Gastroesophageal sphincter (tissue), 4 donors: ENCODE measurements at regions not wholly inside any gene's neighbourhood (a gene's known extent, or its start where the extent isn't known, plus 50 kb on each side); places are given as distances from the start of the nearest gene placed in this dataset.
A peak's percentile ranks its signal among the peaks of the same experiment; 100 is the strongest.

Experiments
- ATAC-seq: fragments of 150-250 bp; one replicate; pipeline ENCODE4 v1.9.1; 2016; ENCODE audit warnings: mild to moderate bottlenecking, moderate library complexity
- H3K27ac ChIP-seq, 4 donors: fragments of 200-600 bp; sonication (generic) in 3 of 4; 1 replicate in 3 of 4; 2 replicates in 1 of 4; pipeline ENCODE4 v1.5.1; 2016 to 2019
- H3K27me3 ChIP-seq: fragments of 200-600 bp; sonication (generic); one replicate; pipeline ENCODE4 v1.5.1; 2019
- H3K36me3 ChIP-seq, 2 donors: fragments of 200-600 bp; sonication (generic); one replicate each; pipeline ENCODE4 v1.5.1; 2019; ENCODE audit warnings: control low read depth in 1 of 2
- H3K4me1 ChIP-seq, 3 donors: fragments of 200-600 bp; sonication (generic); 1 replicate in 2 of 3; 2 replicates in 1 of 3; pipeline ENCODE4 v1.5.1; 2016 to 2019; ENCODE audit warnings: control low read depth in 2 of 3
- H3K4me3 ChIP-seq, 2 donors: fragments of 200-600 bp; sonication (generic); one replicate each; pipeline ENCODE4 v1.5.1; 2019; ENCODE audit warnings: mild to moderate bottlenecking in 1 of 2, moderate library complexity in 1 of 2
- H3K9me3 ChIP-seq, 3 donors: fragments of 200-600 bp; sonication (generic); one replicate each; pipeline ENCODE4 v1.5.1; 2017 to 2019; ENCODE audit warnings: control low read depth in 2 of 3
- EP300 ChIP-seq: sonication (generic); formaldehyde crosslinking; IDR thresholded peaks from one replicate; pipeline ENCODE4 v1.6.1; 2017; ENCODE audit warnings: antibody characterized with exemption, mild to moderate bottlenecking
- POLR2A ChIP-seq, 2 donors: fragments of 450-650 bp; IDR thresholded peaks; one replicate each; pipeline ENCODE4 v1.6.1; 2017; ENCODE audit warnings: antibody characterized with exemption in 2 of 2, mild to moderate bottlenecking in 2 of 2, moderate library complexity in 1 of 2
- POLR2AphosphoS5 ChIP-seq: sonication (generic); formaldehyde crosslinking; IDR thresholded peaks from one replicate; pipeline ENCODE4 v1.6.1; 2017; ENCODE audit warnings: antibody characterized with exemption
- WGBS, 2 donors: methylation state at CpG; one replicate each; pipeline ENCODE4 v1.1.5; 2018; ENCODE audit warnings: low coverage in 1 of 2; 5-methylcytosine and 5-hydroxymethylcytosine counted together
- TF ChIP-seq, protein P1 (sequence below), 4 experiments: fragments of 200-600 bp in 2 of 4; fragments of 450-650 bp in 2 of 4; sonication (generic) in 1 of 4; IDR thresholded peaks; one replicate each; pipeline ENCODE4 v1.5.1; 2017 to 2019; ENCODE audit warnings: antibody characterized with exemption in 4 of 4, mild to moderate bottlenecking in 2 of 4, moderate library complexity in 2 of 4

DNA sequence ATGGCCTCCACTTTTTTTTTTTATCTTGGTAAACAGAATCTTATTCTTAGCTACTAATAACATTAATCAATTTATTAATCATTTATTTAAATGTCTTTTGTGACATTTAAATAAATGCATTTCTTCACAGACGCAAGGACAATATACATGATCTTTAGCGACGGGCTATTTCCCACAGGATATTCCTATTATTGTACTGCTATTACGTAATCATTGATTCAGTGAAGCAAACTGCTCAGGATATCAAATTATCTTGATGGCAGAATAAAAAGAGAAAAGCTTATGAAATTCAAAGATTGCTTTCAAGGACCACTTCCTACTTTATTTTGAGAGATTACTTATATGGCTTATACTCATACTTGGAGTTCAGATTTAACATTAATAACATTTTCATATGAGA is 114.1 kb downstream of the FAM9B start:
- 81 to 88% methylated on average over 4 of the region's 4 CpGs for WGBS, 2 donors
- Histone ChIP-seq H3K36me3 (no peaks in the 10 kb centered on the region), H3K9me3 (no peaks in the 10 kb centered on the region), H3K27me3 (no peaks in the 10 kb centered on the region), H3K4me3 (no peak overlapping the region), H3K4me1 (peaks cover 0 to 6% (median 0%) of the 10 kb centered on the region in 3 donors), H3K27ac (no peak overlapping the region)
- TF ChIP-seq POLR2AphosphoS5: no peak
- ATAC-seq: no peak

DNA sequence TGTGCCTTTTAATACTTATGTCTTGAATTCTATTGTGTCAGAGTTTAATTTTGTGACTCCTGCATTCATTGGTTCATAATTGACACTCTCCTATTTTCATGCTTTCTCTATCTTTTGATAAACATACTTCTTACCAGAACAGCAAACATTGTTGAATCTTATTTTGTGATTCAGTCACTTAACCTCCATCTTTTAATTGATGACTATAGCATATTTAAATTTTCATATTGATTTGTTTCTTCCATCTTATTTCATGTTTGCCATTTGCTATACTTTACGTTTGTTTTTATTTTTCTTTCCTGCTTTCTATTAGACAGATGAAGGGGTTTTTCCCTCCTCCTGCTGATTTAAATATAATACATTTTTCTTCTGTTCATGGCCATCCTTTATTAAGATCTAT is 115.5 kb upstream of the FAM9A start:
- WGBS, 2 donors: 57 to 67% methylated on average over 1 of the region's 1 CpG
- Histone ChIP-seq H3K27ac (no peak overlapping the region), H3K27me3 (no peaks in the 10 kb centered on the region), H3K4me3 (no peak overlapping the region), H3K36me3 (no peaks in the 10 kb centered on the region), H3K9me3 (no peaks in the 10 kb centered on the region), H3K4me1 (peaks cover 0 to 22% (median 0%) of the 10 kb centered on the region in 3 donors)
- TF ChIP-seq POLR2A (IDR thresholded peaks at IDR 0.05) (no peak), POLR2AphosphoS5 (no peak), EP300 (no peak)
- TF ChIP-seq, protein P1, sequence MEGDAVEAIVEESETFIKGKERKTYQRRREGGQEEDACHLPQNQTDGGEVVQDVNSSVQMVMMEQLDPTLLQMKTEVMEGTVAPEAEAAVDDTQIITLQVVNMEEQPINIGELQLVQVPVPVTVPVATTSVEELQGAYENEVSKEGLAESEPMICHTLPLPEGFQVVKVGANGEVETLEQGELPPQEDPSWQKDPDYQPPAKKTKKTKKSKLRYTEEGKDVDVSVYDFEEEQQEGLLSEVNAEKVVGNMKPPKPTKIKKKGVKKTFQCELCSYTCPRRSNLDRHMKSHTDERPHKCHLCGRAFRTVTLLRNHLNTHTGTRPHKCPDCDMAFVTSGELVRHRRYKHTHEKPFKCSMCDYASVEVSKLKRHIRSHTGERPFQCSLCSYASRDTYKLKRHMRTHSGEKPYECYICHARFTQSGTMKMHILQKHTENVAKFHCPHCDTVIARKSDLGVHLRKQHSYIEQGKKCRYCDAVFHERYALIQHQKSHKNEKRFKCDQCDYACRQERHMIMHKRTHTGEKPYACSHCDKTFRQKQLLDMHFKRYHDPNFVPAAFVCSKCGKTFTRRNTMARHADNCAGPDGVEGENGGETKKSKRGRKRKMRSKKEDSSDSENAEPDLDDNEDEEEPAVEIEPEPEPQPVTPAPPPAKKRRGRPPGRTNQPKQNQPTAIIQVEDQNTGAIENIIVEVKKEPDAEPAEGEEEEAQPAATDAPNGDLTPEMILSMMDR (IDR thresholded peaks at IDR 0.05): no peak
- ATAC-seq: no peak

DNA sequence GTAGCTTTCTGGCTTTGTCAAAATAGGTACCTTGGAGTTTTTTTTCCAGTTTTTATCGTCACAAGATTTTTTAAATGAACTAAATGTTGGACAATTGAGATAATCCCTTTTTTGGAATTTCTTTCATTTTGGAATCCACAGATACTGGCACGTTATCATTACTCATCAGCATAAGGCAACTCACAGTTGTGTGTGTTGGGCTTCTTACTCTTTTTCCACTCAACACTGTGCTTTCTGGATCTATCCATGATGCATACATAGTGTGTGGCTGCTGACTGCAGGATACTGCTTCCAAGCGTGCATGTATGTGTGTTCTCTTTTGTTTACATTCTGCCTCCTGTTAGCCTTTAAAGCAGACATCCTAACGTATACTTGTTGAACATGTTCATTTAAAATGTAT is 113.5 kb upstream of the FAM9A start:
- peak overlapping the region in 2 of 4 donors; percentile 49 to 75 for H3K27ac ChIP-seq
- no peaks in the 10 kb centered on the region for H3K9me3 ChIP-seq
- WGBS, 2 donors: 42% methylated on average over 4 of the region's 4 CpGs
- no peak for ATAC-seq
- no peaks in the 10 kb centered on the region for H3K36me3 ChIP-seq
- no peak overlapping the region for H3K4me3 ChIP-seq
- H3K4me1 ChIP-seq: peaks cover 0 to 22% (median 0%) of the 10 kb centered on the region in 3 donors
- TF ChIP-seq POLR2AphosphoS5: no peak
- TF ChIP-seq, protein P1 (IDR thresholded peaks at IDR 0.05): no peak
- no peak for TF ChIP-seq POLR2A (IDR thresholded peaks at IDR 0.05)
- TF ChIP-seq EP300: no peak
- H3K27me3 ChIP-seq: no peaks in the 10 kb centered on the region

DNA sequence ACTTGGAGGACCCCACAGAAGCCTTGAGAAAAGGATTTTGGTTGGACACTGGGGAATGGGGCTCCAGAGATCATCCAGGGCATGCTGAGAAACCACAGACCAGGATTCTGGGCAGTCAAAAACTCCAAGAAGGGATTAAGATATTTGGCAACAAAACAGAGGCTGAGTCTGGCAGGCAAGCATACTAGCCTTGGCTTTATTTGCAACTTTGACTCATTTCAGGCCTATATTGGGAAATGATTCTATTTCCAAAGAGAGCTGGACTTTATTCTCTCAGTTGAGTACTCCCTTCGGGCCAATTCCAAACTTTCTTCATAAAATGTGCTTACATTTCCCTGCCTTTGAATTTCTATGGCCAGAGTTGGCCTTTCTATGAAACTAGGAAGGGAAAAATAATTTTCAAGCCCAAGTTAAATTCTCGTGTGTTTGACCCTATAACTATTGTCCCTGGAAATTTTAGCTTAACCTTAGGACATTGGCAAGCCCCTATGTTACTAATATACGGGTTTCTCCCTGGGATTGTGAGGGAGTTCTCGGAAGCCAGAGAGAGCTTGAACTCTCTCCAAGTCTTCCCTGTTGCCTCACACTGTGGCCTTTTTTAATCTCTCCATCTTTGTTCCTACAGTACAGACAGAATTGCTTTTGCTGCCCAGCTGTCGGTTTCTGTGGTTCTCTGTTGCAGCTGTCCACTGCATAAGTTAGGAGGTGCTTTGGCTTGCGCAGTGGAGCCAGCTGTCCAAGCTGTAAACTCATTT is 112.6 kb upstream of the FAM9A start:
- Histone ChIP-seq H3K27ac (peak overlapping the region in 3 of 4 donors; percentile 49 to 75 (median 69)), H3K27me3 (no peaks in the 10 kb centered on the region), H3K9me3 (no peaks in the 10 kb centered on the region), H3K4me1 (peaks cover 0 to 22% (median 0%) of the 10 kb centered on the region in 3 donors), H3K4me3 (no peak overlapping the region), H3K36me3 (no peaks in the 10 kb centered on the region)
- ATAC-seq: peak; percentile 87
- TF ChIP-seq POLR2A (IDR thresholded peaks at IDR 0.05) (no peak), POLR2AphosphoS5 (peak; percentile 71)
- TF ChIP-seq, protein P1 (IDR thresholded peaks at IDR 0.05): no peak
- WGBS, 2 donors: 20 to 37% methylated on average over 4 of the region's 6 CpGs

DNA sequence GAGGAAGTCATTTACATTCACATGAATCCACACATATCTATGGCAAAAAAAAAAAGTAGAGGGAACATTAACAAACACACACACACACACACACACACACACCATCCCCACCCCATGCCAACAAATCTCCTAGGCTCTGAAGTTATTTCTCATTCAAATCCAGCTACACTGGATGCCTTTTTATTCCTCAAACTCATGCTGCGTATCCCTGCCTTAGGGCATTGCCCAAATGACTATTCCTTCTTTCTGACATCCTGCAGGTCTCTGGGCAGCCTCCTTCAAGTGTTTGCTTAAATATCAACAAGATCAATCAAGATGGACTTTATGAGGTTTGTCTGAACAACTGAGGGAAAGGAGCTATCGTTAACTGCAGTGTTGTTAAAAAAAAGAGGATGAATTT is 106.5 kb upstream of the FAM9A start:
- no peak overlapping the region for H3K27ac ChIP-seq
- H3K9me3 ChIP-seq: no peaks in the 10 kb centered on the region
- no peak for TF ChIP-seq POLR2A (IDR thresholded peaks at IDR 0.05)
- H3K4me1 ChIP-seq: no peaks in the 10 kb centered on the region
- no peaks in the 10 kb centered on the region for H3K36me3 ChIP-seq
- 72 to 78% methylated on average over 1 to 2 of the region's 2 CpGs for WGBS, 2 donors
- no peak for ATAC-seq
- H3K27me3 ChIP-seq: no peaks in the 10 kb centered on the region
- H3K4me3 ChIP-seq: no peak overlapping the region

DNA sequence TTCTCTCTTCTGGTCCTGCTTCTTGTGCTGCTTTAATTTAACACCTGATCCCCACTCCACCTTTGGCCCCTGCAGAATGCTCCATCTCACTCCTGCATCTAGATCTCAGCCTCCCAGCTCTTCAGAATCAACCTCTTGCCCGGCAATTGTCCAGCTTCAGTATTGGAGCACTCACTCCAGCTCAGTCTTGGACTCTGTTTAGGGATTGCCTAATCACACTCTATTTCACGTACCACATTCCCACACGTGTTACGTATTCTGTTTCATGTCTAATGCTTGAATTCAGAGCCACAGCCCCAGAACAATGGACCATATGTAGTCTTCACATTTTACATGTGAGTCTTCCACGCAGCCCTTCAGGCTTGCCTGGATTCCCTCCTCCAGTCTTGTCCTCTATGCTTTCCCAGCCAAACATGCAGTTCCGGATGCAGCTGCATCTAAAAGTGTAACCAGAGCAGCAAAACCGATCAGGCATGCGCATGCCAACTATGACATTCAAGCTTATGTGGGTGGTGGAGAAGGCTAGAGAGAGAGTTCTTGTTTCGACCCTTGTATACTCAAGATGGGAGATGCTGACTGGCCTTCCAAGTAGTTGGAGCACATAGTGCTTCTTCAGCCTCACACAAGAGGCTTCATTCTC is 105.2 kb upstream of the FAM9A start:
- no peak overlapping the region for H3K4me3 ChIP-seq
- H3K27ac ChIP-seq: no peak overlapping the region
- TF ChIP-seq EP300 (no peak), POLR2A (IDR thresholded peaks at IDR 0.05) (no peak), POLR2AphosphoS5 (no peak)
- TF ChIP-seq, protein P1 (IDR thresholded peaks at IDR 0.05): no peak
- ATAC-seq: peak; percentile 48
- no peaks in the 10 kb centered on the region for H3K4me1 ChIP-seq
- WGBS, 2 donors: 46 to 95% methylated on average over 6 to 7 of the region's 9 CpGs
- no peaks in the 10 kb centered on the region for H3K27me3 ChIP-seq
- no peaks in the 10 kb centered on the region for H3K9me3 ChIP-seq
- no peaks in the 10 kb centered on the region for H3K36me3 ChIP-seq
